ENCODE measurements at regions not wholly inside any gene's neighbourhood (a gene's known extent, or its start where the extent isn't known, plus 50 kb on each side); places are given as distances from the start of the nearest gene placed in this dataset.

- no peak for TF ChIP-seq POLR2AphosphoS5 (IDR thresholded peaks at IDR 0.05; ENCODE audit: low read depth, low read length)
- TF ChIP-seq CTCF (IDR thresholded peaks at IDR 0.05) = no peak
- Histone ChIP-seq H3K27ac (ENCODE audit: low read length) (no peak overlapping the region), H3K9me3 (ENCODE audit: control insufficient read depth, insufficient read depth, low read depth, low read length) (no peaks in the 10 kb centered on the region), H3K4me3 (ENCODE audit: low read depth in 2 of 2, low read length in 2 of 2) (no peak overlapping the region), H3K4me1 (ENCODE audit: control insufficient read depth, insufficient read depth, low read length) (no peaks in the 10 kb centered on the region), H3K27me3 (ENCODE audit: control insufficient read depth, insufficient read depth, low read length) (no peaks in the 10 kb centered on the region), H3K36me3 (ENCODE audit: control insufficient read depth, insufficient read depth, low read length) (no peaks in the 10 kb centered on the region; the same call in 1 of the 2 replicates)
- no peak for ATAC-seq
- no TSS peak for BruUV-seq (replicated peaks)
- DNase-seq (ENCODE audit: low read depth, low spot score) = no peak
- intact Hi-C loops (cut with micrococcal nuclease; ENCODE audit: unreplicated experiment) (no loop called here), in situ Hi-C loops (cut with HindIII; ENCODE audit: low pct_unique_long_range_greater_than_20kb, low sequenced_read_pairs) (no loop called here)
- ChIA-PET POLR2A (no interaction called here), CTCF (no interaction called here)
Measured at GRCh38 chr4:32470087-32470585, 1750.0 kb downstream of the PCDH7 start.

- intact Hi-C loops (cut with micrococcal nuclease; ENCODE audit: unreplicated experiment) = no loop called here
- TF ChIP-seq SIN3A (IDR thresholded peaks at IDR 0.05; ENCODE audit: borderline replicate concordance, insufficient read depth, low read depth, low read length) = no peak
- no peak for TF ChIP-seq TCF7L2 (IDR thresholded peaks at IDR 0.05; ENCODE audit: low read depth, low read length)
- TF ChIP-seq, protein P1, sequence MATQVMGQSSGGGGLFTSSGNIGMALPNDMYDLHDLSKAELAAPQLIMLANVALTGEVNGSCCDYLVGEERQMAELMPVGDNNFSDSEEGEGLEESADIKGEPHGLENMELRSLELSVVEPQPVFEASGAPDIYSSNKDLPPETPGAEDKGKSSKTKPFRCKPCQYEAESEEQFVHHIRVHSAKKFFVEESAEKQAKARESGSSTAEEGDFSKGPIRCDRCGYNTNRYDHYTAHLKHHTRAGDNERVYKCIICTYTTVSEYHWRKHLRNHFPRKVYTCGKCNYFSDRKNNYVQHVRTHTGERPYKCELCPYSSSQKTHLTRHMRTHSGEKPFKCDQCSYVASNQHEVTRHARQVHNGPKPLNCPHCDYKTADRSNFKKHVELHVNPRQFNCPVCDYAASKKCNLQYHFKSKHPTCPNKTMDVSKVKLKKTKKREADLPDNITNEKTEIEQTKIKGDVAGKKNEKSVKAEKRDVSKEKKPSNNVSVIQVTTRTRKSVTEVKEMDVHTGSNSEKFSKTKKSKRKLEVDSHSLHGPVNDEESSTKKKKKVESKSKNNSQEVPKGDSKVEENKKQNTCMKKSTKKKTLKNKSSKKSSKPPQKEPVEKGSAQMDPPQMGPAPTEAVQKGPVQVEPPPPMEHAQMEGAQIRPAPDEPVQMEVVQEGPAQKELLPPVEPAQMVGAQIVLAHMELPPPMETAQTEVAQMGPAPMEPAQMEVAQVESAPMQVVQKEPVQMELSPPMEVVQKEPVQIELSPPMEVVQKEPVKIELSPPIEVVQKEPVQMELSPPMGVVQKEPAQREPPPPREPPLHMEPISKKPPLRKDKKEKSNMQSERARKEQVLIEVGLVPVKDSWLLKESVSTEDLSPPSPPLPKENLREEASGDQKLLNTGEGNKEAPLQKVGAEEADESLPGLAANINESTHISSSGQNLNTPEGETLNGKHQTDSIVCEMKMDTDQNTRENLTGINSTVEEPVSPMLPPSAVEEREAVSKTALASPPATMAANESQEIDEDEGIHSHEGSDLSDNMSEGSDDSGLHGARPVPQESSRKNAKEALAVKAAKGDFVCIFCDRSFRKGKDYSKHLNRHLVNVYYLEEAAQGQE (IDR thresholded peaks at IDR 0.05; ENCODE audit: insufficient read depth in 1 of 2, low read depth in 2 of 2, low read length in 1 of 2) = no peak
- TF ChIP-seq POLR2AphosphoS5 (IDR thresholded peaks at IDR 0.05; ENCODE audit: low read depth, low read length) = no peak
- no peak for TF ChIP-seq CTCF (IDR thresholded peaks at IDR 0.05)
- no TSS peak for BruUV-seq (replicated peaks)
- DNase-seq (ENCODE audit: low read depth, low spot score) (no peak), ATAC-seq (no peak)
- Histone ChIP-seq H3K9me3 (ENCODE audit: control insufficient read depth, insufficient read depth, low read depth, low read length) (no peaks in the 10 kb centered on the region), H3K4me1 (ENCODE audit: control insufficient read depth, insufficient read depth, low read length) (no peaks in the 10 kb centered on the region), H3K27me3 (ENCODE audit: control insufficient read depth, insufficient read depth, low read length) (no peaks in the 10 kb centered on the region), H3K27ac (ENCODE audit: low read length) (no peak overlapping the region), H3K36me3 (ENCODE audit: control insufficient read depth, insufficient read depth, low read length) (no peaks in the 10 kb centered on the region), H3K4me3 (ENCODE audit: low read depth in 2 of 2, low read length in 2 of 2) (no peak overlapping the region)
- in situ Hi-C loops (cut with HindIII; ENCODE audit: low pct_unique_long_range_greater_than_20kb, low sequenced_read_pairs) = no loop called here
- CTCF ChIA-PET = no interaction called here
- POLR2A ChIA-PET = no interaction called here
Measured at GRCh38 chr4:32472918-32473317, 1752.7 kb downstream of the PCDH7 start.

Data from Panc1 (cell line).